ENCODE measurements at regions not wholly inside any gene's neighbourhood (a gene's known extent, or its start where the extent isn't known, plus 50 kb on each side); places are given as distances from the start of the nearest gene placed in this dataset.
"Not testable (repeated sequence)": the region's sequence is repeated elsewhere in the genome, so short reads cannot be mapped to it uniquely, and the experiment has no call there.

- DNase-seq (ENCODE audit: low read depth) = no peak
Observed at GRCh38 chr21:31531967-31532366, 127.5 kb upstream of the SOD1 start.

- DNase-seq (ENCODE audit: low read depth) = no peak
Observed at GRCh38 chr21:31530897-31531705, 128.4 kb upstream of the SOD1 start.

- DNase-seq (ENCODE audit: low read depth) = no peak
Observed at GRCh38 chr21:31530364-31530763, 129.1 kb upstream of the SOD1 start.

GRCh38 chr21:31529406-31529805, 130.1 kb upstream of the SOD1 start:
- no peak for DNase-seq (ENCODE audit: low read depth)

- DNase-seq (ENCODE audit: low read depth) = no peak
Observed at GRCh38 chr21:31526040-31526439, 133.5 kb upstream of the SOD1 start.

- DNase-seq (ENCODE audit: low read depth) = no peak
Observed at GRCh38 chr21:31524140-31524539, 135.4 kb upstream of the SOD1 start.

GRCh38 chr21:31521515-31521914, 138.0 kb upstream of the SOD1 start:
- no peak for DNase-seq (ENCODE audit: low read depth)

GRCh38 chr21:31520561-31521098, 138.9 kb upstream of the SOD1 start:
- no peak for DNase-seq (ENCODE audit: low read depth)

- no peak for DNase-seq (ENCODE audit: low read depth)
Observed at GRCh38 chr21:31518580-31518979, 140.9 kb upstream of the SOD1 start.

- DNase-seq (ENCODE audit: low read depth) = no peak
Observed at GRCh38 chr21:31517664-31518414, 141.7 kb upstream of the SOD1 start.

GRCh38 chr21:31515253-31515652, 144.2 kb upstream of the SOD1 start:
- no peak for DNase-seq (ENCODE audit: low read depth)

GRCh38 chr21:31514598-31514997, 144.9 kb upstream of the SOD1 start:
- no peak for DNase-seq (ENCODE audit: low read depth)

GRCh38 chr21:31513541-31513940, 146.0 kb upstream of the SOD1 start:
- not testable (repeated sequence) for DNase-seq (ENCODE audit: low read depth)

- DNase-seq (ENCODE audit: low read depth) = not testable (repeated sequence)
Observed at GRCh38 chr21:31511999-31512398, 147.5 kb upstream of the SOD1 start.

- no peak for DNase-seq (ENCODE audit: low read depth)
Observed at GRCh38 chr21:31511258-31511657, 148.2 kb upstream of the SOD1 start.

- peak; percentile 49 for DNase-seq (ENCODE audit: low read depth)
Observed at GRCh38 chr21:31509194-31510017, 150.1 kb upstream of the SOD1 start.

- no peak for DNase-seq (ENCODE audit: low read depth)
Observed at GRCh38 chr21:31505975-31506374, 153.5 kb upstream of the SOD1 start.

- DNase-seq (ENCODE audit: low read depth) = no peak
Observed at GRCh38 chr21:31503939-31504338, 155.6 kb upstream of the SOD1 start.

- DNase-seq (ENCODE audit: low read depth) = no peak
Observed at GRCh38 chr21:31503467-31503866, 156.0 kb upstream of the SOD1 start.

- no peak for DNase-seq (ENCODE audit: low read depth)
Observed at GRCh38 chr21:31502537-31503143, 156.9 kb upstream of the SOD1 start.

GRCh38 chr21:31501926-31502325, 157.6 kb upstream of the SOD1 start:
- no peak for DNase-seq (ENCODE audit: low read depth)

GRCh38 chr21:31500982-31501381, 156.9 kb upstream of the TIAM1 start:
- DNase-seq (ENCODE audit: low read depth) = no peak
